H1 (cell line): ENCODE measurements at regions not wholly inside any gene's neighbourhood (a gene's known extent, or its start where the extent isn't known, plus 50 kb on each side); places are given as distances from the start of the nearest gene placed in this dataset.
"Not testable (repeated sequence)": the region's sequence is repeated elsewhere in the genome, so short reads cannot be mapped to it uniquely, and the experiment has no call there.

Source experiments
- CTCF ChIA-PET: fragments of 300-600 bp; sonication (Branson Sonifier 250); formaldehyde crosslinking; loops from one replicate; lab custom pipeline; 2021; ENCODE audit not compliant: partially characterized antibody; lab: Charles Lee
- POLR2A ChIA-PET: fragments of 300-600 bp; sonication (Branson Sonifier 250); formaldehyde crosslinking; loops from one replicate; lab custom pipeline; 2021; ENCODE audit warnings: inconsistent platforms; ENCODE audit not compliant: partially characterized antibody; lab: Charles Lee
- DNase-seq, 2 experiments: peaks; one replicate each; pipeline versions ENCODE4 v3.0.0 to v3.0.0-alpha.2; 2010 to 2022; ENCODE audit warnings: low spot score in 2 of 2, low read depth in 1 of 2, mixed read lengths in 1 of 2
- FAIRE-seq: peaks from 2 replicates; lab custom pipeline; 2011; peaks lifted over from hg19 to GRCh38; lab: Jason Lieb, UNC
- H2AFZ ChIP-seq: 2 replicates; pipeline ENCODE4 v1.8.1; 2012; ENCODE audit warnings: low read length, inconsistent platforms
- H2AK5ac ChIP-seq: 2 replicates; pipeline ENCODE4 v1.6.1; 2013; ENCODE audit warnings: low read depth, low read length
- H2BK120ac ChIP-seq: replicated peaks from 2 replicates; pipeline ENCODE3; 2013; ENCODE audit warnings: low read depth, low read length, inconsistent platforms
- H2BK12ac ChIP-seq: 2 replicates; pipeline ENCODE4 v1.6.1; 2013; ENCODE audit warnings: low read depth, low read length
- H2BK15ac ChIP-seq: 2 replicates; pipeline ENCODE4 v1.6.1; 2013; ENCODE audit warnings: low read length
- H2BK20ac ChIP-seq: 2 replicates; pipeline ENCODE4 v1.6.1; 2013; ENCODE audit warnings: low read length
- H2BK5ac ChIP-seq: 2 replicates; pipeline ENCODE4 v1.6.1; 2013; ENCODE audit warnings: low read depth, low read length
- H3K14ac ChIP-seq: 2 replicates; pipeline ENCODE4 v1.6.1; 2013; ENCODE audit warnings: inconsistent platforms; ENCODE audit not compliant: insufficient read length
- H3K18ac ChIP-seq: 2 replicates; pipeline ENCODE4 v1.6.1; 2013; ENCODE audit warnings: low read length; ENCODE audit errors: extremely low read depth
- H3K23ac ChIP-seq: 2 replicates; pipeline ENCODE4 v1.6.1; 2013; ENCODE audit warnings: inconsistent platforms; ENCODE audit not compliant: insufficient read length
- H3K23me2 ChIP-seq: 2 replicates; pipeline ENCODE4 v1.6.1; 2013; ENCODE audit warnings: low read depth, low read length
- H3K27ac ChIP-seq: 2 replicates; pipeline ENCODE4 v1.6.1; 2011; ENCODE audit warnings: low read depth, low read length, inconsistent platforms
- H3K27me3 ChIP-seq, 4 experiments: replicated peaks in 1 of 4; 1 replicate in 1 of 4; 2 replicates in 3 of 4; pipeline versions ENCODE4 v1.6.1 to v1.8.1; 2011 to 2013; ENCODE audit warnings: low read length in 3 of 4, mild to moderate bottlenecking in 3 of 4, inconsistent platforms in 2 of 4, mixed read lengths in 2 of 4, moderate library complexity in 1 of 4; ENCODE audit not compliant: control insufficient read depth in 3 of 4, insufficient read depth in 3 of 4; ENCODE audit errors: extremely low read depth in 1 of 4
- H3K36me3 ChIP-seq, 4 experiments: 2 replicates each; pipeline versions ENCODE4 v1.6.1 to v1.8.1; 2011 to 2013; ENCODE audit warnings: mild to moderate bottlenecking in 4 of 4, low read length in 3 of 4, moderate library complexity in 2 of 4, control low read depth in 1 of 4, inconsistent platforms in 1 of 4; ENCODE audit not compliant: insufficient read depth in 4 of 4, control insufficient read depth in 2 of 4
- H3K4ac ChIP-seq: replicated peaks from 2 replicates; pipeline ENCODE3; 2013; ENCODE audit warnings: low read length, low read depth, mixed read lengths, inconsistent platforms; ENCODE audit not compliant: insufficient read length
- H3K4me1 ChIP-seq, 4 experiments: replicated peaks in 1 of 4; 1 replicate in 1 of 4; 2 replicates in 3 of 4; pipeline versions ENCODE4 v1.6.1 to v1.8.1; 2011 to 2013; ENCODE audit warnings: low read length in 3 of 4, inconsistent platforms in 2 of 4, mixed read lengths in 1 of 4; ENCODE audit not compliant: insufficient read depth in 4 of 4, control insufficient read depth in 3 of 4
- H3K4me2 ChIP-seq, 2 experiments: 2 replicates each; pipeline versions ENCODE4 v1.6.1 to v1.8.1; 2011 to 2013; ENCODE audit warnings: low read depth in 2 of 2, low read length in 2 of 2, control low read depth in 1 of 2, inconsistent platforms in 1 of 2, mild to moderate bottlenecking in 1 of 2; ENCODE audit not compliant: insufficient read depth in 1 of 2
- H3K4me3 ChIP-seq, 4 experiments: fragments of 200-600, 300-600 bp in 1 of 4; sonication (generic), shearing (Covaris generic), sonication (Bioruptor Twin) in 1 of 4; 2 replicates each; pipeline versions ENCODE4 v1.5.1 to v1.8.1; 2011 to 2016; ENCODE audit warnings: low read length in 4 of 4, low read depth in 3 of 4, control low read depth in 2 of 4, inconsistent platforms in 2 of 4, mild to moderate bottlenecking in 2 of 4, mixed read lengths in 1 of 4, moderate library complexity in 1 of 4; ENCODE audit not compliant: insufficient read depth in 2 of 4; ENCODE audit errors: extremely low read depth in 1 of 4
- H3K56ac ChIP-seq: replicated peaks from 2 replicates; pipeline ENCODE3; 2013; ENCODE audit warnings: low read depth, mild to moderate bottlenecking, mixed read lengths, low read length, inconsistent platforms; ENCODE audit not compliant: insufficient read length
- H3K79me1 ChIP-seq: 2 replicates; pipeline ENCODE4 v1.6.1; 2013; ENCODE audit warnings: low read depth, low read length, control low read depth
- H3K79me2 ChIP-seq, 2 experiments: 2 replicates each; pipeline versions ENCODE4 v1.6.1 to v1.8.1; 2012 to 2013; ENCODE audit warnings: low read length in 2 of 2, mild to moderate bottlenecking in 2 of 2, inconsistent platforms in 1 of 2; ENCODE audit not compliant: insufficient read depth in 2 of 2, control insufficient read depth in 1 of 2
- H3K9ac ChIP-seq, 4 experiments: replicated peaks in 1 of 4; 1 replicate in 1 of 4; 2 replicates in 3 of 4; pipeline versions ENCODE4 v1.6.1 to v1.8.1; 2011 to 2013; ENCODE audit warnings: low read depth in 3 of 4, low read length in 3 of 4, control low read depth in 2 of 4, mild to moderate bottlenecking in 2 of 4, moderate library complexity in 2 of 4, inconsistent platforms in 1 of 4; ENCODE audit errors: extremely low read depth in 1 of 4
- H3K9me3 ChIP-seq, 2 experiments: 2 replicates each; pipeline versions ENCODE4 v1.6.1 to v1.8.1; 2012 to 2013; ENCODE audit warnings: mild to moderate bottlenecking in 2 of 2, moderate library complexity in 2 of 2, control low read depth in 1 of 2, inconsistent platforms in 1 of 2, low read depth in 1 of 2, low read length in 1 of 2, mixed read lengths in 1 of 2; ENCODE audit not compliant: insufficient read depth in 2 of 2
- H4K20me1 ChIP-seq, 2 experiments: replicated peaks in 1 of 2; 2 replicates each; pipeline versions ENCODE3 to v1.8.1; 2011 to 2013; ENCODE audit warnings: inconsistent platforms in 2 of 2, low read length in 2 of 2, mild to moderate bottlenecking in 1 of 2; ENCODE audit not compliant: insufficient read depth in 2 of 2, control insufficient read depth in 1 of 2
- H4K5ac ChIP-seq: 2 replicates; pipeline ENCODE4 v1.6.1; 2013; ENCODE audit warnings: low read length, low read depth, mixed read lengths, inconsistent platforms; ENCODE audit not compliant: insufficient read length
- H4K8ac ChIP-seq: 2 replicates; pipeline ENCODE4 v1.8.0; 2013; ENCODE audit warnings: mild to moderate bottlenecking, moderate library complexity, low read length, inconsistent platforms; ENCODE audit not compliant: insufficient read depth; ENCODE audit errors: extremely low read depth
- H4K91ac ChIP-seq: replicated peaks from 2 replicates; pipeline ENCODE3; 2013; ENCODE audit warnings: low read length, mixed read lengths, inconsistent platforms; ENCODE audit not compliant: insufficient read length
- WGBS, 2 experiments: shearing (Covaris generic) in 1 of 2; methylation state at CpG; one replicate each; pipeline versions ENCODE4 v1.1.6 to v1.1.7; 2013 to 2015; ENCODE audit warnings: low lambda C conversion rate in 2 of 2, mixed read lengths in 2 of 2, inconsistent platforms in 1 of 2, low coverage in 1 of 2, missing lambda C conversion rate in 1 of 2; ENCODE audit not compliant: insufficient replicate concordance in 2 of 2, insufficient coverage in 1 of 2, insufficient read length in 1 of 2; ENCODE audit errors: extremely low coverage in 1 of 2, missing lambda C conversion rate in 1 of 2; 5-methylcytosine and 5-hydroxymethylcytosine counted together

DNA sequence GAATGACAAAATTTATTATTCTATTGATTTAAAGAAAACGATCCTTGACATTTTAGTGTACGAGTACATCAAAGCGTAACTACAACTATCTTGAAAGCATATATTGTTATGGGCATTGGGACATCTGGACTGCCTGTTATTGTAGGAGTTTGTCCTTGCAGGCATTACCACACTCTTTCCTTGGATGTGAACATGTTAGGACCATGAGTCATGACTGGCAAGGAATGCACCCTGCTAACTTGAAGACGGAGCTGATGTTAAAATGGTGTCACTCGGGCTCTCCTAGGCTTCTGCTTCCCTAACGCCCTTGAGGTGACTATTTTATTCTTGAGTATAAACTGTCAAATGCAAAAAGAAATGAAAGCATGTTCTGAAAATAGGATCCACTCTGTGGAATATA, 308.7 kb upstream of the ANKRD20A1 start:
- H3K23me2 ChIP-seq, H2BK120ac ChIP-seq, H2AK5ac ChIP-seq, H3K9me3 ChIP-seq, DNase-seq, H4K20me1 ChIP-seq, FAIRE-seq, H4K8ac ChIP-seq, CTCF ChIA-PET, H4K5ac ChIP-seq, H3K4ac ChIP-seq, H3K4me2 ChIP-seq, H3K14ac ChIP-seq, H3K79me2 ChIP-seq, POLR2A ChIA-PET, H2BK15ac ChIP-seq, H3K79me1 ChIP-seq, H3K56ac ChIP-seq, H3K9ac ChIP-seq, H3K18ac ChIP-seq, H3K4me3 ChIP-seq, H2BK5ac ChIP-seq, H3K23ac ChIP-seq, H3K4me1 ChIP-seq, H2BK20ac ChIP-seq, H4K91ac ChIP-seq, H3K27me3 ChIP-seq, H3K27ac ChIP-seq, H3K36me3 ChIP-seq, H2AFZ ChIP-seq, H2BK12ac ChIP-seq: not testable (repeated sequence)
- WGBS, 2 experiments, result 100% methylated on average over 1 of the region's 6 CpGs; no CpG with 5 or more reads in 1 of the 2 experiments

DNA sequence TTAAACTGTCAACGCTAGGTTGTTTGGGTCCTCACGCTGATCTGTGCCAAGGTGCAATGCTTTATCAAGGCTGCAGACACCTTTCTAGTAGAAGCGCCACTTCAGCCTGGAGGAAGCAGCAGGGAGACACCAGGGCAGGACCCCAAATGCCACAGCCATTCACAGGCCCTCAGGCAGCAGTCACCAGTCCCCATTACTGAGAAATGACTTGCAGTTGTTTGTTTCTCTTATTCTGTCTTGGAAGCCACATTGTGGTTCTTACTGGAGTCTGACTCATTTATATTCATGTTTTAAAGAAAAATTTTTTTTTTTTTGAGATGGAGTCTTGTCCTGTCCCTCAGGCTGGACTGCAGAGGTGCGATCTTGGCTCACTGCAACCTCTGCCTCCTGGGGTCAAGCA, 328.9 kb upstream of the ANKRD20A1 start:
- H4K8ac ChIP-seq, H2AFZ ChIP-seq, H3K9ac ChIP-seq, H2BK20ac ChIP-seq, H4K20me1 ChIP-seq, H3K23me2 ChIP-seq, H3K9me3 ChIP-seq, H3K79me2 ChIP-seq, H2BK120ac ChIP-seq, H3K23ac ChIP-seq, FAIRE-seq, H3K4ac ChIP-seq, H3K36me3 ChIP-seq, POLR2A ChIA-PET, H3K4me3 ChIP-seq, H2AK5ac ChIP-seq, H3K14ac ChIP-seq, H3K4me2 ChIP-seq, H2BK5ac ChIP-seq, H4K5ac ChIP-seq, H2BK15ac ChIP-seq, H4K91ac ChIP-seq, H3K79me1 ChIP-seq, H3K18ac ChIP-seq, H2BK12ac ChIP-seq, H3K27ac ChIP-seq, H3K56ac ChIP-seq, H3K27me3 ChIP-seq, DNase-seq, CTCF ChIA-PET, H3K4me1 ChIP-seq: not testable (repeated sequence)
- no CpG with 5 or more reads among the region's 4 CpGs for WGBS, 2 experiments
